CD14-positive monocyte (primary cell): ENCODE measurements at regions not wholly inside any gene's neighbourhood (a gene's known extent, or its start where the extent isn't known, plus 50 kb on each side); places are given as distances from the start of the nearest gene placed in this dataset.

Experiments
- DNase-seq, 3 donors: peaks; one replicate each; pipeline ENCODE4 v3.0.0-alpha.2; 2011 to 2022
- H2AFZ ChIP-seq: 2 replicates; pipeline ENCODE4 v1.6.0; 2012; ENCODE audit warnings: mild to moderate bottlenecking, low read depth, low read length, inconsistent platforms; ENCODE audit not compliant: insufficient read depth, poor library complexity, severe bottlenecking
- H3K27ac ChIP-seq, 2 donors: 1 replicate in 1 of 2; 2 replicates in 1 of 2; pipeline ENCODE4 v1.5.1; 2012 to 2013; ENCODE audit warnings: low read length in 2 of 2, control low read depth in 1 of 2, inconsistent platforms in 1 of 2, low read depth in 1 of 2, mild to moderate bottlenecking in 1 of 2
- H3K27me3 ChIP-seq, 2 donors: one replicate each; pipeline versions ENCODE4 v1.6.0 to v1.6.1; 2011 to 2013; ENCODE audit warnings: low read length in 2 of 2; ENCODE audit not compliant: control insufficient read depth in 2 of 2, insufficient read depth in 2 of 2
- H3K36me3 ChIP-seq, 2 donors: replicated peaks in 1 of 2; 1 replicate in 1 of 2; 2 replicates in 1 of 2; pipeline versions ENCODE4 v1.5.1 to v1.6.1; 2012 to 2013; ENCODE audit warnings: low read length in 2 of 2, control low read depth in 1 of 2, inconsistent platforms in 1 of 2, mild to moderate bottlenecking in 1 of 2; ENCODE audit not compliant: insufficient read depth in 2 of 2, control insufficient read depth in 1 of 2
- H3K4me1 ChIP-seq, 2 donors: 1 replicate in 1 of 2; 2 replicates in 1 of 2; pipeline versions ENCODE4 v1.5.1 to v1.6.1; 2012 to 2013; ENCODE audit warnings: low read length in 2 of 2, control low read depth in 1 of 2, inconsistent platforms in 1 of 2, mild to moderate bottlenecking in 1 of 2, moderate library complexity in 1 of 2; ENCODE audit not compliant: insufficient read depth in 2 of 2, control insufficient read depth in 1 of 2
- H3K4me2 ChIP-seq: replicated peaks from 2 replicates; pipeline ENCODE3; 2012; ENCODE audit warnings: low read length, moderate library complexity, mild to moderate bottlenecking; ENCODE audit not compliant: poor library complexity, severe bottlenecking; ENCODE audit errors: extremely low read depth
- H3K4me3 ChIP-seq, 3 experiments: fragments of 200-600 bp in 1 of 3; sonication (generic) in 1 of 3; replicated peaks in 1 of 3; 1 replicate in 2 of 3; 2 replicates in 1 of 3; pipeline ENCODE4 v1.5.1; 2011 to 2013; ENCODE audit warnings: low read length in 3 of 3, mild to moderate bottlenecking in 3 of 3, control low read depth in 2 of 3, low read depth in 2 of 3, inconsistent platforms in 1 of 3, moderate library complexity in 1 of 3
- H3K79me2 ChIP-seq: 2 replicates; pipeline ENCODE4 v1.6.0; 2012; ENCODE audit warnings: mild to moderate bottlenecking, control low read depth, inconsistent platforms, low read length, moderate library complexity; ENCODE audit not compliant: insufficient read depth
- H3K9ac ChIP-seq: 2 replicates; pipeline ENCODE4 v1.6.0; 2017; ENCODE audit warnings: low read length, mild to moderate bottlenecking; ENCODE audit not compliant: insufficient read depth, poor library complexity, severe bottlenecking
- H3K9me3 ChIP-seq, 2 donors: replicated peaks in 1 of 2; 1 replicate in 1 of 2; 2 replicates in 1 of 2; pipeline versions ENCODE4 v1.5.1 to v1.6.1; 2012 to 2013; ENCODE audit warnings: low read length in 2 of 2, control low read depth in 1 of 2; ENCODE audit not compliant: control insufficient read depth in 1 of 2, insufficient read depth in 1 of 2
- H4K20me1 ChIP-seq: 2 replicates; pipeline ENCODE4 v1.6.0; 2012; ENCODE audit warnings: mild to moderate bottlenecking, low read length, control low read depth, moderate library complexity; ENCODE audit not compliant: insufficient read depth
- H3K27ac Mint-ChIP-seq, 7 donors: one replicate each; pipeline ENCODE4 v1.8.0; 2020; ENCODE audit warnings: mild to moderate bottlenecking in 7 of 7, mixed read lengths in 7 of 7, moderate library complexity in 6 of 7, inconsistent platforms in 2 of 7
- H3K27me3 Mint-ChIP-seq, 3 donors: one replicate each; pipeline ENCODE4 v1.8.0; 2021 to 2022; ENCODE audit warnings: low read depth in 3 of 3, mild to moderate bottlenecking in 3 of 3, mixed read lengths in 3 of 3, moderate library complexity in 3 of 3, inconsistent platforms in 1 of 3
- H3K36me3 Mint-ChIP-seq, 2 donors: one replicate each; pipeline ENCODE4 v1.8.0; 2020; ENCODE audit warnings: mixed read lengths in 2 of 2, inconsistent platforms in 1 of 2, mild to moderate bottlenecking in 1 of 2
- H3K4me1 Mint-ChIP-seq: one replicate; pipeline ENCODE4 v1.8.0; 2020; ENCODE audit warnings: mild to moderate bottlenecking, mixed read lengths
- H3K4me3 Mint-ChIP-seq, 2 donors: one replicate each; pipeline ENCODE4 v1.8.0; 2020; ENCODE audit warnings: mild to moderate bottlenecking in 2 of 2, mixed read lengths in 2 of 2, moderate library complexity in 1 of 2
- H3K9me3 Mint-ChIP-seq, 7 donors: one replicate each; pipeline ENCODE4 v1.8.0; 2020 to 2022; ENCODE audit warnings: mixed read lengths in 7 of 7, mild to moderate bottlenecking in 6 of 7, moderate library complexity in 6 of 7, inconsistent platforms in 2 of 7
- CTCF ChIP-seq: fragments of 200-600 bp; IDR thresholded peaks from one replicate; pipeline ENCODE4 v1.8.0; 2022; ENCODE audit warnings: antibody characterized with exemption, mild to moderate bottlenecking
- WGBS: methylation state at CpG from one replicate; pipeline ENCODE4 v1.1.5; 2013; ENCODE audit warnings: missing lambda C conversion rate; ENCODE audit not compliant: insufficient coverage; 5-methylcytosine and 5-hydroxymethylcytosine counted together
- intact Hi-C, 2 donors: fragments of 100-400 bp; cut with micrococcal nuclease; formaldehyde crosslinking; loops; one replicate each; pipeline versions ENCODE4 v1.15.0 to v1.15.1; 2023

GRCh38 chr7:136064081-136064480, 86.9 kb upstream of the MTPN start:
- no peaks in the 10 kb centered on the region for H4K20me1 ChIP-seq
- intact Hi-C loops, result no loop called here
- TF ChIP-seq CTCF, result no peak
- no peaks in the 10 kb centered on the region for H3K36me3 ChIP-seq
- Mint-ChIP-seq H3K4me1 (no peaks in the 10 kb centered on the region), H3K27ac (no peak overlapping the region), H3K36me3 (no peaks in the 10 kb centered on the region), H3K27me3 (peaks cover 0 to 6% (median 3%) of the 10 kb centered on the region in 3 donors), H3K9me3 (peaks cover 0 to 4% (median 0%) of the 10 kb centered on the region in 7 donors), H3K4me3 (no peak overlapping the region)
- no peak for DNase-seq
- no peaks in the 10 kb centered on the region for H3K79me2 ChIP-seq
- no peaks in the 10 kb centered on the region for H3K27me3 ChIP-seq
- H3K9ac ChIP-seq, result no peak overlapping the region
- no peaks in the 10 kb centered on the region for H3K9me3 ChIP-seq
- no peak overlapping the region for H2AFZ ChIP-seq
- H3K4me1 ChIP-seq, result no peaks in the 10 kb centered on the region
- no peak overlapping the region for H3K4me3 ChIP-seq
- no peak overlapping the region for H3K27ac ChIP-seq
- WGBS, result 68% methylated on average over 3 of the region's 4 CpGs
- H3K4me2 ChIP-seq, result no peak overlapping the region

- H3K27me3 Mint-ChIP-seq, result peaks cover 0 to 6% (median 3%) of the 10 kb centered on the region in 3 donors
- DNase-seq, result no peak
- Histone ChIP-seq H3K79me2 (no peaks in the 10 kb centered on the region), H3K27ac (no peak overlapping the region), H3K4me2 (no peak overlapping the region), H3K36me3 (no peaks in the 10 kb centered on the region), H3K9me3 (no peaks in the 10 kb centered on the region), H3K27me3 (no peaks in the 10 kb centered on the region), H3K4me1 (no peaks in the 10 kb centered on the region), H4K20me1 (no peaks in the 10 kb centered on the region), H3K9ac (no peak overlapping the region), H3K4me3 (no peak overlapping the region), H2AFZ (no peak overlapping the region)
- H3K36me3 Mint-ChIP-seq, result no peaks in the 10 kb centered on the region
- H3K27ac Mint-ChIP-seq, result no peak overlapping the region
- H3K9me3 Mint-ChIP-seq, result peaks cover 0 to 4% (median 0%) of the 10 kb centered on the region in 7 donors
- intact Hi-C loops, result no loop called here
- no peaks in the 10 kb centered on the region for H3K4me1 Mint-ChIP-seq
- H3K4me3 Mint-ChIP-seq, result no peak overlapping the region
- WGBS, result 83% methylated on average over 2 of the region's 3 CpGs
- no peak for TF ChIP-seq CTCF
Observed at GRCh38 chr7:136063326-136063666, 86.1 kb upstream of the MTPN start.
